ENCODE measurements at regions not wholly inside any gene's neighbourhood (a gene's known extent, or its start where the extent isn't known, plus 50 kb on each side); places are given as distances from the start of the nearest gene placed in this dataset.

DNA sequence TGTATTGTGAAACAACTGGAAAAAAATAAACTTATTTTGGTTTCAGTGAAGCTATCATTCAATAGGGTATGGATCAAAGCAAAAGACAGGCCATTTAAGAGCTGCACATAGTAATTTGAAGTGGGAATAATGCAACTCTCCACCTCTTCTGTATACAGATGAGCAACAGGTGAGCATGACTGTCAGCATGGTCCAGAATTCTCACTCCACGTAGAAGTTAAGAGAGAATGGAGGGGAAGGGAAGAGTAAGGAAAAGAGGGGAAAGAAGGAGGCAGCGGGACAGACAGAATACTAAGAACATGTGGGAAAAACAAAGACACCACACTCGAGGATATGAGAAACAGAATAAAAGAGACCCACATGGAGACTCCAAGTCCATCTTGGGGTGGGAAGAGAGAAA lies 396.1 kb upstream of the GRIA1 start:
- TF ChIP-seq POLR2A (IDR thresholded peaks at IDR 0.05) (no peak), POLR2AphosphoS5 (IDR thresholded peaks at IDR 0.05) (no peak), EP300 (IDR thresholded peaks at IDR 0.05; ENCODE audit: low read depth) (no peak)
- TF ChIP-seq, protein P1, sequence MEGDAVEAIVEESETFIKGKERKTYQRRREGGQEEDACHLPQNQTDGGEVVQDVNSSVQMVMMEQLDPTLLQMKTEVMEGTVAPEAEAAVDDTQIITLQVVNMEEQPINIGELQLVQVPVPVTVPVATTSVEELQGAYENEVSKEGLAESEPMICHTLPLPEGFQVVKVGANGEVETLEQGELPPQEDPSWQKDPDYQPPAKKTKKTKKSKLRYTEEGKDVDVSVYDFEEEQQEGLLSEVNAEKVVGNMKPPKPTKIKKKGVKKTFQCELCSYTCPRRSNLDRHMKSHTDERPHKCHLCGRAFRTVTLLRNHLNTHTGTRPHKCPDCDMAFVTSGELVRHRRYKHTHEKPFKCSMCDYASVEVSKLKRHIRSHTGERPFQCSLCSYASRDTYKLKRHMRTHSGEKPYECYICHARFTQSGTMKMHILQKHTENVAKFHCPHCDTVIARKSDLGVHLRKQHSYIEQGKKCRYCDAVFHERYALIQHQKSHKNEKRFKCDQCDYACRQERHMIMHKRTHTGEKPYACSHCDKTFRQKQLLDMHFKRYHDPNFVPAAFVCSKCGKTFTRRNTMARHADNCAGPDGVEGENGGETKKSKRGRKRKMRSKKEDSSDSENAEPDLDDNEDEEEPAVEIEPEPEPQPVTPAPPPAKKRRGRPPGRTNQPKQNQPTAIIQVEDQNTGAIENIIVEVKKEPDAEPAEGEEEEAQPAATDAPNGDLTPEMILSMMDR (IDR thresholded peaks at IDR 0.05), result no peak
